B cell (primary cell): ENCODE measurements at regions not wholly inside any gene's neighbourhood (a gene's known extent, or its start where the extent isn't known, plus 50 kb on each side); places are given as distances from the start of the nearest gene placed in this dataset.

Experiments
- CTCF ChIP-seq: fragments of 200-600 bp; IDR thresholded peaks from one replicate; pipeline ENCODE4 v1.8.0; 2022; ENCODE audit warnings: antibody characterized with exemption, mild to moderate bottlenecking
- EZH2 ChIP-seq: IDR thresholded peaks from 2 replicates; pipeline ENCODE4 v1.6.1; 2012; ENCODE audit warnings: borderline replicate concordance, low read depth, mild to moderate bottlenecking, moderate library complexity, low read length; ENCODE audit not compliant: insufficient read depth, poor library complexity, severe bottlenecking

- no peak for TF ChIP-seq CTCF
- no peak for TF ChIP-seq EZH2
Observed at GRCh38 chr1:181413195-181413815, 70.0 kb upstream of the CACNA1E start.
